H9 (cell line): ENCODE measurements at regions not wholly inside any gene's neighbourhood (a gene's known extent, or its start where the extent isn't known, plus 50 kb on each side); places are given as distances from the start of the nearest gene placed in this dataset.

ENCODE experiments used
- DNase-seq: peaks from one replicate; pipeline ENCODE4 v3.0.0-alpha.2; 2017
- H2AFZ ChIP-seq: one replicate; pipeline ENCODE4 v1.6.1; 2013; ENCODE audit warnings: mild to moderate bottlenecking, low read length, control low read depth, moderate library complexity
- H2AK5ac ChIP-seq: 2 replicates; pipeline ENCODE4 v1.6.1; 2013; ENCODE audit warnings: low read length, control low read depth, mixed read lengths; ENCODE audit not compliant: insufficient read length
- H2BK120ac ChIP-seq: one replicate; pipeline ENCODE4 v1.6.1; 2013; ENCODE audit warnings: low read depth, mild to moderate bottlenecking, low read length, control low read depth, inconsistent platforms; ENCODE audit not compliant: poor library complexity, severe bottlenecking
- H2BK12ac ChIP-seq: 2 replicates; pipeline ENCODE4 v1.6.1; 2013; ENCODE audit warnings: low read length, control low read depth, mixed read lengths, low read depth; ENCODE audit not compliant: insufficient read length
- H2BK15ac ChIP-seq: 2 replicates; pipeline ENCODE4 v1.6.1; 2013; ENCODE audit warnings: low read depth, low read length, control low read depth
- H2BK20ac ChIP-seq: one replicate; pipeline ENCODE4 v1.6.1; 2013; ENCODE audit warnings: low read depth, mild to moderate bottlenecking, low read length, control low read depth, inconsistent platforms; ENCODE audit not compliant: poor library complexity, severe bottlenecking
- H2BK5ac ChIP-seq: 2 replicates; pipeline ENCODE4 v1.6.1; 2013; ENCODE audit warnings: low read length, control low read depth, mixed read lengths; ENCODE audit not compliant: insufficient read length
- H3K14ac ChIP-seq: 2 replicates; pipeline ENCODE4 v1.6.1; 2013; ENCODE audit warnings: low read length, control low read depth; ENCODE audit not compliant: insufficient read depth
- H3K18ac ChIP-seq: 2 replicates; pipeline ENCODE4 v1.6.1; 2013; ENCODE audit warnings: low read depth, mild to moderate bottlenecking, mixed read lengths, low read length, control low read depth; ENCODE audit not compliant: insufficient read length
- H3K23ac ChIP-seq: 2 replicates; pipeline ENCODE4 v1.6.1; 2013; ENCODE audit warnings: low read length, control low read depth, mixed read lengths, low read depth; ENCODE audit not compliant: insufficient read length
- H3K23me2 ChIP-seq: 2 replicates; pipeline ENCODE4 v1.6.1; 2013; ENCODE audit warnings: low read depth, mild to moderate bottlenecking, mixed read lengths, low read length, control low read depth; ENCODE audit not compliant: insufficient read length, poor library complexity, severe bottlenecking
- H3K27ac ChIP-seq: 2 replicates; pipeline ENCODE4 v1.5.1; 2013; ENCODE audit warnings: low read length, control low read depth, mixed read lengths, low read depth; ENCODE audit not compliant: insufficient read length
- H3K27me3 ChIP-seq: 2 replicates; pipeline ENCODE4 v1.6.1; 2013; ENCODE audit warnings: low read length, control low read depth, inconsistent platforms; ENCODE audit not compliant: insufficient read depth
- H3K4ac ChIP-seq: 2 replicates; pipeline ENCODE4 v1.6.1; 2013; ENCODE audit warnings: low read depth, mild to moderate bottlenecking, control low read depth, inconsistent platforms, low read length, moderate library complexity
- H3K4me1 ChIP-seq: 2 replicates; pipeline ENCODE4 v1.6.1; 2013; ENCODE audit warnings: low read length, control low read depth, inconsistent platforms; ENCODE audit not compliant: insufficient read depth
- H3K4me2 ChIP-seq: 2 replicates; pipeline ENCODE4 v1.6.1; 2013; ENCODE audit warnings: low read length, control low read depth, mixed read lengths; ENCODE audit not compliant: insufficient read length, insufficient read depth
- H3K56ac ChIP-seq: 2 replicates; pipeline ENCODE4 v1.6.1; 2013; ENCODE audit warnings: low read depth, mild to moderate bottlenecking, mixed read lengths, low read length, control low read depth; ENCODE audit not compliant: insufficient read length
- H3K79me1 ChIP-seq: 2 replicates; pipeline ENCODE4 v1.6.1; 2013; ENCODE audit warnings: low read depth, mild to moderate bottlenecking, moderate library complexity, low read length, control low read depth, inconsistent platforms; ENCODE audit not compliant: insufficient read depth, poor library complexity, severe bottlenecking
- H3K79me2 ChIP-seq: 2 replicates; pipeline ENCODE4 v1.6.1; 2013; ENCODE audit warnings: low read length, control low read depth, inconsistent platforms; ENCODE audit not compliant: insufficient read depth
- H3K9ac ChIP-seq: 2 replicates; pipeline ENCODE4 v1.6.1; 2013; ENCODE audit warnings: low read length, control low read depth, mixed read lengths; ENCODE audit not compliant: insufficient read length; ENCODE audit errors: extremely low read depth
- H3K9me3 ChIP-seq: one replicate; pipeline ENCODE4 v1.6.1; 2013; ENCODE audit warnings: low read depth, low read length, inconsistent platforms; ENCODE audit not compliant: control insufficient read depth
- H3T11ph ChIP-seq: one replicate; pipeline ENCODE4 v1.6.1; 2013; ENCODE audit warnings: mild to moderate bottlenecking, low read length, control low read depth, inconsistent platforms
- H4K20me1 ChIP-seq: one replicate; pipeline ENCODE4 v1.6.1; 2013; ENCODE audit not compliant: control insufficient read depth, insufficient read length, insufficient read depth
- H4K5ac ChIP-seq: 2 replicates; pipeline ENCODE4 v1.6.1; 2013; ENCODE audit warnings: low read depth, mild to moderate bottlenecking, mixed read lengths, low read length, control low read depth; ENCODE audit not compliant: insufficient read length
- H4K8ac ChIP-seq: replicated peaks from 2 replicates; pipeline ENCODE4 v1.6.1; 2013; ENCODE audit warnings: low read length, control low read depth, mixed read lengths, low read depth; ENCODE audit not compliant: insufficient read length
- H4K91ac ChIP-seq: 2 replicates; pipeline ENCODE4 v1.6.1; 2013; ENCODE audit warnings: low read depth, mild to moderate bottlenecking, moderate library complexity, mixed read lengths, low read length, control low read depth; ENCODE audit not compliant: insufficient read length
- H3K27ac Mint-ChIP-seq, 3 experiments: 2 replicates in 2 of 3; 3 replicates in 1 of 3; pipeline ENCODE4 v1.8.0; 2020 to 2021; ENCODE audit warnings: mixed read lengths in 3 of 3, mild to moderate bottlenecking in 1 of 3, moderate library complexity in 1 of 3
- H3K27me3 Mint-ChIP-seq: 2 replicates; pipeline ENCODE4 v1.8.0; 2021; ENCODE audit warnings: low read depth, mild to moderate bottlenecking, moderate library complexity, mixed read lengths
- H3K36me3 Mint-ChIP-seq, 3 experiments: 2 replicates in 2 of 3; 3 replicates in 1 of 3; pipeline ENCODE4 v1.8.0; 2020 to 2021; ENCODE audit warnings: low read depth in 3 of 3, mixed read lengths in 3 of 3; ENCODE audit not compliant: insufficient read depth in 1 of 3
- H3K4me1 Mint-ChIP-seq, 2 experiments: 2 replicates each; pipeline ENCODE4 v1.8.0; 2020; ENCODE audit warnings: mixed read lengths in 2 of 2
- H3K4me3 Mint-ChIP-seq, 2 experiments: 2 replicates in 1 of 2; 3 replicates in 1 of 2; pipeline ENCODE4 v1.8.0; 2020 to 2021; ENCODE audit warnings: mild to moderate bottlenecking in 2 of 2, mixed read lengths in 2 of 2, moderate library complexity in 1 of 2
- H3K9me3 Mint-ChIP-seq, 2 experiments: 2 replicates in 1 of 2; 3 replicates in 1 of 2; pipeline ENCODE4 v1.8.0; 2020; ENCODE audit warnings: mild to moderate bottlenecking in 2 of 2, mixed read lengths in 2 of 2, moderate library complexity in 1 of 2
- CTCF ChIP-seq: fragments of 200-600 bp; sonication (generic); conservative IDR thresholded peaks from 3 replicates; pipeline ENCODE4 v1.8.0; 2021; ENCODE audit warnings: antibody characterized with exemption, mild to moderate bottlenecking
- WGBS: extraction: QIAGEN DNeasy Blood & Tissue Kit; methylation state at CpG from one replicate; pipeline ENCODE4 v1.1.7; 2013; ENCODE audit warnings: missing lambda C conversion rate, low lambda C conversion rate, mixed read lengths; ENCODE audit not compliant: insufficient read length; ENCODE audit errors: extremely low coverage; 5-methylcytosine and 5-hydroxymethylcytosine counted together

GRCh38 chr7:67346126-67346525 lies 349.5 kb downstream of the TYW1 start:
- H4K91ac ChIP-seq: no peak overlapping the region
- Mint-ChIP-seq H3K4me3 (no peak overlapping the region), H3K9me3 (peaks cover 6 to 14% of the 10 kb centered on the region in 2 experiments; a peak in 4 of 5 replicates), H3K36me3 (peaks cover 0 to 18% (median 15%) of the 10 kb centered on the region in 3 experiments; a peak in 5 of 7 replicates), H3K4me1 (peaks cover 13% of the 10 kb centered on the region in 2 experiments), H3K27ac (no peak overlapping the region), H3K27me3 (no peaks in the 10 kb centered on the region; the same call in 1 of the 2 replicates)
- TF ChIP-seq CTCF: no peak
- no peaks in the 10 kb centered on the region for H3K27me3 ChIP-seq
- no peak overlapping the region for H2BK120ac ChIP-seq
- no peak overlapping the region for H2BK12ac ChIP-seq
- H3K27ac ChIP-seq: no peak overlapping the region
- H3T11ph ChIP-seq: no peak overlapping the region
- H3K14ac ChIP-seq: no peak overlapping the region
- no peak overlapping the region for H3K4ac ChIP-seq
- H3K79me1 ChIP-seq: no peaks in the 10 kb centered on the region
- H2AK5ac ChIP-seq: no peak overlapping the region
- no peaks in the 10 kb centered on the region for H3K4me1 ChIP-seq
- no peak overlapping the region for H2BK5ac ChIP-seq
- no peaks in the 10 kb centered on the region for H4K20me1 ChIP-seq
- H3K9me3 ChIP-seq: peaks cover 9% of the 10 kb centered on the region
- DNase-seq: no peak
- WGBS: no CpG with 5 or more reads among the region's 4 CpGs
- no peak overlapping the region for H3K9ac ChIP-seq
- no peak overlapping the region for H2BK15ac ChIP-seq
- H3K23ac ChIP-seq: no peak overlapping the region
- H3K79me2 ChIP-seq: no peaks in the 10 kb centered on the region
- no peaks in the 10 kb centered on the region for H3K23me2 ChIP-seq
- H2BK20ac ChIP-seq: no peak overlapping the region
- H2AFZ ChIP-seq: no peak overlapping the region
- no peak overlapping the region for H3K56ac ChIP-seq
- H3K4me2 ChIP-seq: no peak overlapping the region
- no peak overlapping the region for H3K18ac ChIP-seq
- no peak overlapping the region for H4K8ac ChIP-seq
- H4K5ac ChIP-seq: no peak overlapping the region
